ENCODE measurements at regions not wholly inside any gene's neighbourhood (a gene's known extent, or its start where the extent isn't known, plus 50 kb on each side); places are given as distances from the start of the nearest gene placed in this dataset.
A peak's percentile ranks its signal among the peaks of the same experiment; 100 is the strongest.

DNA sequence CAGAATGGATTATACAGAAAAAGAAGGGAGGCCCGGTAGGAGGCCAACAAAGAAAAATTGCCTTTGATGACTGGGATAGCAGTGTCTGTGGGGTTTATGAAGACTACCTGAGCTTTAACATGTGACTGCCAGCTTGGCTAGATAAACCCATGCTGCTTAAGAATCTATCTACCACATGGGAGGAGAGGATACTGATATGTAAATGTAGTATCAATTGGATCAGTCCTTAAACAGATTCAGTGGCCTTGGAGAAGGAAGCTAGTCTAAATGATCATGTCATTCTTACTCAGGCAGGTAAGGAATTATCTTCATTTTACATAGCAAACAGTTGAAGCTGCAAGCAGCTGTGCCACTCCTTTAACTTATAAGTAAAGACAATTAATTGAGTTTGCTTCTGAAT lies 50.0 kb upstream of the SYNPR start:
- H3K27me3 Mint-ChIP-seq (ENCODE audit: insufficient read depth, unreplicated experiment), result peaks cover 21% of the 10 kb centered on the region
- TF ChIP-seq, protein P1, sequence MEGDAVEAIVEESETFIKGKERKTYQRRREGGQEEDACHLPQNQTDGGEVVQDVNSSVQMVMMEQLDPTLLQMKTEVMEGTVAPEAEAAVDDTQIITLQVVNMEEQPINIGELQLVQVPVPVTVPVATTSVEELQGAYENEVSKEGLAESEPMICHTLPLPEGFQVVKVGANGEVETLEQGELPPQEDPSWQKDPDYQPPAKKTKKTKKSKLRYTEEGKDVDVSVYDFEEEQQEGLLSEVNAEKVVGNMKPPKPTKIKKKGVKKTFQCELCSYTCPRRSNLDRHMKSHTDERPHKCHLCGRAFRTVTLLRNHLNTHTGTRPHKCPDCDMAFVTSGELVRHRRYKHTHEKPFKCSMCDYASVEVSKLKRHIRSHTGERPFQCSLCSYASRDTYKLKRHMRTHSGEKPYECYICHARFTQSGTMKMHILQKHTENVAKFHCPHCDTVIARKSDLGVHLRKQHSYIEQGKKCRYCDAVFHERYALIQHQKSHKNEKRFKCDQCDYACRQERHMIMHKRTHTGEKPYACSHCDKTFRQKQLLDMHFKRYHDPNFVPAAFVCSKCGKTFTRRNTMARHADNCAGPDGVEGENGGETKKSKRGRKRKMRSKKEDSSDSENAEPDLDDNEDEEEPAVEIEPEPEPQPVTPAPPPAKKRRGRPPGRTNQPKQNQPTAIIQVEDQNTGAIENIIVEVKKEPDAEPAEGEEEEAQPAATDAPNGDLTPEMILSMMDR (IDR thresholded peaks at IDR 0.05; ENCODE audit: unreplicated experiment), result no peak
- no TSS peak for BruUV-seq (replicated peaks)
- peak overlapping the region; percentile 59 for H3K27ac Mint-ChIP-seq (ENCODE audit: low read depth, unreplicated experiment)
- CTCF ChIA-PET, result interaction anchor here (0.6 to 15.6 kb wide), 32 partner anchors 8 to 1027 kb away, joined by 3 to 339 read pairs (median 4); no protein-coding TSS in a partner anchor
- no peaks in the 10 kb centered on the region for H3K36me3 Mint-ChIP-seq (ENCODE audit: insufficient read depth, unreplicated experiment)
- no peaks in the 10 kb centered on the region for H3K9me3 Mint-ChIP-seq (ENCODE audit: unreplicated experiment)
- peaks cover 12% of the 10 kb centered on the region for H3K4me1 Mint-ChIP-seq (ENCODE audit: insufficient read depth, unreplicated experiment)
- intact Hi-C loops (cut with micrococcal nuclease), result loop anchor here (1.0 to 5.0 kb wide), 4 partner anchors 395 to 676 kb away; no protein-coding TSS in a partner anchor
- DNase-seq (ENCODE audit: unreplicated experiment), result no peak
- H3K4me3 Mint-ChIP-seq (ENCODE audit: unreplicated experiment), result no peak overlapping the region
- POLR2A ChIA-PET, result interaction anchor here (0.6 to 1.4 kb wide), 6 partner anchors 11 to 673 kb away, joined by 3 read pairs; no protein-coding TSS in a partner anchor
